ENCODE measurements at regions not wholly inside any gene's neighbourhood (a gene's known extent, or its start where the extent isn't known, plus 50 kb on each side); places are given as distances from the start of the nearest gene placed in this dataset.

GRCh38 chr1:198889101-198889500 is 250.3 kb downstream of the PTPRC start:
- TF ChIP-seq CTCF (tag by site-specific recombination; IDR thresholded peaks at IDR 0.05) (no peak), ZNF37A (tag by site-specific recombination; IDR thresholded peaks at IDR 0.05) (no peak), ZNF473 (tag by site-specific recombination; IDR thresholded peaks at IDR 0.05) (no peak), REPIN1 (tag by site-specific recombination; IDR thresholded peaks at IDR 0.05; ENCODE audit: low read depth) (no peak), ZNF830 (tag by site-specific recombination; IDR thresholded peaks at IDR 0.05; ENCODE audit: low read depth) (no peak), ZNF501 (tag by site-specific recombination; IDR thresholded peaks at IDR 0.05) (no peak), YY1 (tag by site-specific recombination; IDR thresholded peaks at IDR 0.05) (no peak), BCL6B (tag by site-specific recombination; IDR thresholded peaks at IDR 0.05) (no peak), ZBTB6 (tag by site-specific recombination; IDR thresholded peaks at IDR 0.05) (no peak), ZBTB1 (tag by site-specific recombination; IDR thresholded peaks at IDR 0.05) (no peak), ATF2 (tag by site-specific recombination; IDR thresholded peaks at IDR 0.05; ENCODE audit: low read depth) (no peak), PATZ1 (tag by site-specific recombination; IDR thresholded peaks at IDR 0.05) (no peak)

All from HEK293 (cell line).